ENCODE measurements at regions not wholly inside any gene's neighbourhood (a gene's known extent, or its start where the extent isn't known, plus 50 kb on each side); places are given as distances from the start of the nearest gene placed in this dataset.

DNA sequence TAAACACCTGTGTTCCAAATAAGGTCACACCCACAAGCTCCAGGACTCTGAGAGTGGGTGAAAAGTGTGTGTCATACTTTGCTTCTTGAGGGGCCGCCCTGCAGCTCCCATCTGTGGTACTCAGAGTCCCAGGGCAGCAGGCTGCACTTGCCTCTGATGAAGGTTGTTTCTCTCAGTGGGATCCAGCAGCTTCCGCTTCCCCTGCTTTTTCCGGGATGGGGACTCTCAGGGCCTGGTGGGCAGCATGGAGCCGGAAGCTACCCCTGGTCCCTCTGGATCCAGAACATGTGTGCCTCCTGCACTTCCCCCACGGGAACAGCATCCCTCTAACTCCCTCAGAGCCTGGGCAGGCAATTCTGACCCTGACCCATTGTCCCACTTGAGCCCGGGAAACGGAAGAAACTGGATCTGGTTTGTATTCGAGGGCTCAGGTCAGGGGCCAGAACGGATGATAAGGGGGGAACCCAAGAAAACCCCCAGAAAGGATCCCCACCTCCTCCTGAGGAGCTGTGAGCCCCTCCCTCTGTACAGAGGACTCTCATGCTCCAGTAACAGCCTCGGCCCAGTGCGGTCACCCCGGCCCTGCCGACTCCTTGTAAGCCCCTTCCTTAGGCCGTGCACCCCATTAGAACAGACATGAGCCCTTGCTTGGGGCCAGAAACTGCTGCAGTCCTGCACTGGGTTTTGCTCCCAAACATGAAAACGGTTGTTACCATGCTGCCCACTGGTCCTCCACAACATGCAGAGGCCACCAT is 189.5 kb upstream of the C1orf174 start:
- Mint-ChIP-seq H3K4me3 (no peak overlapping the region), H3K9me3 (no peaks in the 10 kb centered on the region), H3K27ac (no peak overlapping the region), H3K4me1 (ENCODE audit: low read depth in 2 of 2) (peaks cover 0 to 2% of the 10 kb centered on the region in 2 donors), H3K27me3 (peaks cover 42 to 69% of the 10 kb centered on the region in 2 donors), H3K36me3 (ENCODE audit: insufficient read depth) (peaks cover 3% of the 10 kb centered on the region)
- ATAC-seq (replicated peaks) (no peak), DNase-seq (no peak)

DNA sequence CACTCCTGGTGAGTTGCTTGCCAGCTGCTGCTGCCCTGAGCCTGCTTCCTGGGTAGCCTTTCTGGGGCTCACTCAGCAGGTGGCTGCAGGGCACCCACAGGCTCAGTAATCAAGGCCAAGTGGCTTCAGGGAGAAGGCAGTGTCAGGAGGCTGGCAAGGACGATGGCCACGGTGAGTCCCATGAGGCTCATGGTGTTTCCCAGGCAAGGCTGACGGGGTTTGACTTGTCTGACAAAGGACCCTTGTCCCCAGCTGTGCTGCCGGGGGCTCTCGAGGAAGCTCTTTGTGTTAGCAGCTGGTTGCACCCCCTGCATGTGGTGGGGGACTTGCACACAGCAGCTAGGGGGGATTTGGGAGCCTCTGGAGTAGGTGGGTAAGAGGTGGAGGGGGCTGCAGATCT is 190.5 kb upstream of the C1orf174 start:
- H3K4me1 Mint-ChIP-seq (ENCODE audit: low read depth in 2 of 2) = no peaks in the 10 kb centered on the region
- no peak overlapping the region for H3K27ac Mint-ChIP-seq
- no peak overlapping the region for H3K4me3 Mint-ChIP-seq
- peaks cover 35 to 64% of the 10 kb centered on the region in 2 donors for H3K27me3 Mint-ChIP-seq
- ATAC-seq (replicated peaks) = no peak
- H3K9me3 Mint-ChIP-seq = no peaks in the 10 kb centered on the region
- H3K36me3 Mint-ChIP-seq (ENCODE audit: insufficient read depth) = peaks cover 3% of the 10 kb centered on the region
- DNase-seq = no peak

DNA sequence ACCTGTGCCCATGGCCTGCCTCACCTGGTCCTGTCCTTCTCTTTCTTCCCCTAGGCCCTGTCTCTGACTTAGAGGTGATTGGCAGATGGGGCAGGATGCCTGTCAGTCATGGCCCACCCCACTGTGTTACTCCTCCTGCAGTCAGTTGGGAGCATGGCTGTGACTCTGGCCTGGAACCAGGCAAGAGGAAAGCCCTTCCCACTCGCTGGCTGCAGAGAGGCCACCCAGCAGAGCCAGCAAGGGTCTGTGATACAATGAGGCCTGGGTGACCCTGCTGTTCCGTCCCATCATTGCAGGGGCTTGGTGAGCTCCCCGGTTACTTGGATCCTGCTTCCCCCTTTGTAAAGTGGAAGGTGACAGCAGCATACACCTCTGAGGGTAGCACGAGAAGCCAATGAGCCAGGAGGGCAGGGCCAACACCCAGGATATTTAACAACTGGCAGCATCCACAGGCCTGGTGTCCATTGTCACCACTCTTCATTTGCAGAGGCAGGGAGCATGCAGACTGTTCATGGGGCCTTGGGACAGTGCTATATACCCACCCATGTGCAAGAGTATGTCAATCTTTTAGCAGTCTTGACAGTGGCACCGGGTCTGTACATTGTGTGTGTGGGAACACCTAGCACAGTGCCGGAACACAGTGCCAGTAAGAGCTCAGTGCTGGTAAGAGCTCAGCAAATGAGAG is 191.0 kb upstream of the C1orf174 start:
- no peaks in the 10 kb centered on the region for H3K4me1 Mint-ChIP-seq (ENCODE audit: low read depth in 2 of 2)
- no peak for ATAC-seq (replicated peaks)
- H3K27ac Mint-ChIP-seq = no peak overlapping the region
- no peak for DNase-seq
- H3K27me3 Mint-ChIP-seq = peaks cover 30 to 58% of the 10 kb centered on the region in 2 donors
- peaks cover 3% of the 10 kb centered on the region for H3K36me3 Mint-ChIP-seq (ENCODE audit: insufficient read depth)
- H3K9me3 Mint-ChIP-seq = no peaks in the 10 kb centered on the region
- H3K4me3 Mint-ChIP-seq = no peak overlapping the region

DNA sequence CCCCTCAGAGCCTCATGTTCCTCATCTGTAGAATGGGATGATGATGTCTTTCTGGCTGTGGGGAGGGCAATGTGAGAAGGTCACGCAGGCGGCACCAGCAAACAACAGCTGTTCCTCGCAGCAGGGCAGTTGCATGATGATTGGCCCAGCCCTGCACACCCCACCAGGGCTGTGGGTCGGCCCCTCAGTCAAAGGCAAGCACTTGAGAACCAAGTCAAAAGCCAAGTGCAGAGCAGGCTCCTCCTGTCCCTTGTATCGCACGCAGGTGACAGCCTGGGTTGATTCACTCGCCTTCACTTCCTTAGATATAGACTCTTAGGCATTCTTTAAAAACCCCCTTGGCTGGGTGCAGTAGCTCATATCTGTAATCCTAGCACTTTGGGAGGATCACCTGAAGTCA is 191.9 kb upstream of the C1orf174 start:
- DNase-seq (no peak), ATAC-seq (replicated peaks) (no peak)
- Mint-ChIP-seq H3K27ac (no peak overlapping the region), H3K9me3 (peaks cover 0 to 2% of the 10 kb centered on the region in 2 donors), H3K4me1 (ENCODE audit: low read depth in 2 of 2) (no peaks in the 10 kb centered on the region), H3K27me3 (peaks cover 27 to 51% of the 10 kb centered on the region in 2 donors), H3K36me3 (ENCODE audit: insufficient read depth) (peaks cover 3% of the 10 kb centered on the region), H3K4me3 (no peak overlapping the region)

DNA sequence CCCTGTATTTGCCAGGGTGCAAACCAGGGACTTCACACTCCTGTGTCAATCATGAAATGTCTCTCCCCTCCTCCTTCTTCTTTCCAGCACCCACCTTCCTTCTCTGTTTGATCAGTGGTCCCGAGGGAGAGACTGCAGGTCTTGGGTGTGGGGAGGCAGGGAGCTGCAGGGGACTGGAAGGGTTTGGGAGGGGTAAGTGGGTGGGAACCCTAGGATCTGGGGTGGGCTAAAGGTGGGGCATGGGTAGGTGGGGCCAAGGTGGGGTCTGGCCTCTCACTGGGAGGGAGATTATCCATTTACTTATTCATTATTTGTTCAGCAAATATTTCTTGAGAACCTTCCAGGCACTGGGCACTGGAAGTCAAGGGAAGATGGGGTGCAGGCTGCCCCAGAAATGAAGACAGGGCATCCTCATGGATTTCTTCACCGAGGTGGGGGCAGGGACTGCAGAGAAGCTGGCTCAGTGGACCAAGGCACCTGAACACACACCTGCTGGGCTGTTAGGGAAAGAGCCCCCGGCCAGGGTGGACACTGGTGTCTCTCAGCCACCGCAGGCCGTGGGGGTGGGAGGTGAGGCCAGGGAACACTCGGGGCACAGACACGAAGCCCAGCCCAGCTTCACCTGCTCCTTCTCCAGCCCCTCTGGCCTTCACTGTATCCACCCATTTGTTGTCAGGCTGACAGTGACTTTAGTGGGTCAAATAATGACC is 193.9 kb upstream of the C1orf174 start:
- Mint-ChIP-seq H3K9me3 (peaks cover 0 to 2% of the 10 kb centered on the region in 2 donors), H3K27ac (no peak overlapping the region), H3K27me3 (peaks cover 14 to 31% of the 10 kb centered on the region in 2 donors), H3K36me3 (ENCODE audit: insufficient read depth) (peaks cover 3% of the 10 kb centered on the region), H3K4me3 (no peak overlapping the region), H3K4me1 (ENCODE audit: low read depth in 2 of 2) (no peaks in the 10 kb centered on the region)
- ATAC-seq (replicated peaks) (no peak), DNase-seq (no peak)

DNA sequence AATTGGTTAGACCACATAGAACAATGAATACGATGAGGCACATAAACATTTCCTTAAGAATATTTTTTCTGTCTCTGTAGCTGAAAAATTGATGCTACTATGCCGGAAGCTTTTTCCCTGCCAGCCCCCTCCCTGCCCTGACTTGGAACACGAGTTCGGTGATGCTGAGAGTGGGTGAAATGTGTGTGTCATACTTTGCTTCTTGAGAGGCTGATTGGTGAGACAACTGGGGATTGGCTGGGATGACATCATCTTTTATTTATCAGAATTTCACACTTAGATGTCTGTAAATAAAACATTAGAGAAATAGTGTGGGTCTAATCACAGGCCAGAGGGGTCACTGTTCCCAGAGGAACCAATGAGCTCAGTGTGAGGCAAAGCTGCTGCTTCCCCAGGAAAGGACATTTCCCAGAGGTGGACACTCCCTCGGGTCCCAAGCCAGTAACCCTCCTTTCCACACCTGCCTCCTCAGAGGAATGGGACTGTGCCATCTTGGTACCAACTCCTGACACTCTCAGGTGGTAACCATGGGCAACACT is 195.4 kb upstream of the C1orf174 start:
- ATAC-seq (replicated peaks) = no peak

DNA sequence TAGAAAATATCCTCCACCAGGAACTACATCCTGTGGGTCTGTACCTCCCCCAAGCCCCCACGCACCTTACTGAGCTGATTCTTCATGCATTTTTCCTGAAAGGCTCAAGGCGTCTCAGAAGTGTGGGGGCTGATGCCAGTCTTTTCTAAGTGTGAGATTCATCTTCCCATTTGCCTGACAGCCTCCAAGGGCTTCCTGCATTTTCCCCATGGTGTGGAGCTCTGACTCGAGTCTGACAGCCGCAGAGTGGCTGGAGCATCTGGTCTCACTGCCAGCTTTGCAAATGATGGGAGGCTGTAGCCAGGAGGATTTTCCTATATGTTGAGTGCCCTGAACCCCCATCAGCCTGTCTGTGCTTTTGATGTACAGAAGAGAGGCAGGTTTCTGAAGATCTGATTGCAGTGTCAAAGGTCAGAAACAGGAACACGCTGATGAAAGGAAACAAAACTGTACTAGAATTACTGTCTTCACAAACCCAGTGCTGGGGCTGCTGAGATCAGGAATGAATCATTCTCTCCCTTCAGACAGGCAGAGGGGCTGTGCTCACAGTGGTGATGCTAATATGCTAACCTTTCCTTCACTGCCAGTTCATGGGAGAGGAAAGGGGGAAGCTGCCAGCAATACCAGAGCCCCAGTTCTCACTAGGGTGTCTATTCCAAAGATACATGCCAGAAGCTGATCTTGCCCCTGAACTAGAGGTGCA is 201.5 kb upstream of the C1orf174 start:
- Mint-ChIP-seq H3K4me1 (ENCODE audit: low read depth in 2 of 2) (no peaks in the 10 kb centered on the region), H3K4me3 (no peak overlapping the region), H3K27ac (no peak overlapping the region), H3K9me3 (peaks cover 0 to 1% of the 10 kb centered on the region in 2 donors), H3K27me3 (peaks cover 19 to 22% of the 10 kb centered on the region in 2 donors), H3K36me3 (ENCODE audit: insufficient read depth) (no peaks in the 10 kb centered on the region)
- ATAC-seq (replicated peaks) = no peak
- no peak for DNase-seq

More for the DNA sequence above, 195.4 kb upstream of the C1orf174 start:
- H3K36me3 Mint-ChIP-seq (ENCODE audit: insufficient read depth) = peaks cover 3% of the 10 kb centered on the region
- H3K4me1 Mint-ChIP-seq (ENCODE audit: low read depth in 2 of 2) = no peaks in the 10 kb centered on the region
- H3K4me3 Mint-ChIP-seq = no peak overlapping the region
- H3K9me3 Mint-ChIP-seq = peaks cover 0 to 2% of the 10 kb centered on the region in 2 donors
- H3K27me3 Mint-ChIP-seq = peaks cover 15 to 16% of the 10 kb centered on the region in 2 donors
- H3K27ac Mint-ChIP-seq = no peak overlapping the region
- no peak for DNase-seq

DNA sequence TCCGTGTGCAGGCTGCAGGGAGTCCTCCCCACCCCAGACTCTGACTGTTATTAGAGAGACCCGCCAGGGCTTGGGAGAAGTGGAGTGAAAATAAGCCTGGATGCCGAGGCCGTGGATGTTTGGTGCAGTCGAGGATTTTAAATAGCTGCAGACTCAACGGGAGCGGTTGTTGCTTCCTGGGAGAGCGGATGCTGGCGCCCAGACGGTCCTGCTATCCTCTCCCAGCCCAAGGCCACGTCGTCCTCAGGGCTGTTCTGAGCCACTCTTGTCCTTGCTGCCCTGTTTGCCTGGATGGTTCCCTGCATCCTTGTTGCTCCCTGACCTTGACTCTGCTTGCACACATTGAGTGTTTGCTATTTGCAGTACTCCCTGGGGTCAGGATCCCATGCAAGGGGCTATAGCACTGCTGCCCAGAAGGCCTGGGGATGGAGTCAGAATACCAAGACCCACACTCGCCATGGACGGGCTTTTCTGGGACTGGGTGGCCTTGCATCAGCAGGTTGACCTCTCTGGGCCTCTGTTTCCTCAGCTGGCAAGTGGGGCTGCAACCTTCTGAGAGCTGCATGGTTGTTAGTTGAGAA is 205.3 kb upstream of the C1orf174 start:
- no peak for DNase-seq
- Mint-ChIP-seq H3K9me3 (no peaks in the 10 kb centered on the region), H3K27ac (no peak overlapping the region), H3K4me1 (ENCODE audit: low read depth in 2 of 2) (no peaks in the 10 kb centered on the region), H3K36me3 (ENCODE audit: insufficient read depth) (no peaks in the 10 kb centered on the region), H3K27me3 (peaks cover 26 to 51% of the 10 kb centered on the region in 2 donors), H3K4me3 (no peak overlapping the region)
- ATAC-seq (replicated peaks) = no peak

DNA sequence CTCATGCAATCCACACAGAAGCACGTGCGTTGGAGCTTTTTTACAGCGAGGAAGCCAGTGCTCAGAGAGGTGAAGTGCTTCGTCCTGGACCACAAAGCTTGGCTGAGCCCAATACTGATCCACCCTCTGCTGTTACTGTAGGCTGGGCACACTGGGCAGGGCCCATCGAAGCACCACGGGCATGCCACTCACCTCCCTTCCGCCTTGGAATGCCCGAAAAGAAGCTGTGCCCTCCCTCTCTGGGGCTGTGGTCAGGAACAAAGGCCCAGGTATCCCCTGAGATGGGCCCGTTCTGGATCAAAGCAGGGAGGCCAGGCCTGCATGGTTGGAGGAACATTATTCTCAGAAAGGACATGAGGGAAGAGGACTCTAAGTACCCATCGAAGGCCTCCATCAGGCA is 206.7 kb upstream of the C1orf174 start:
- DNase-seq (no peak), ATAC-seq (replicated peaks) (no peak)
- Mint-ChIP-seq H3K4me3 (no peak overlapping the region), H3K4me1 (ENCODE audit: low read depth in 2 of 2) (no peaks in the 10 kb centered on the region), H3K27me3 (peaks cover 19 to 49% of the 10 kb centered on the region in 2 donors), H3K36me3 (ENCODE audit: insufficient read depth) (no peaks in the 10 kb centered on the region), H3K9me3 (no peaks in the 10 kb centered on the region), H3K27ac (no peak overlapping the region)

DNA sequence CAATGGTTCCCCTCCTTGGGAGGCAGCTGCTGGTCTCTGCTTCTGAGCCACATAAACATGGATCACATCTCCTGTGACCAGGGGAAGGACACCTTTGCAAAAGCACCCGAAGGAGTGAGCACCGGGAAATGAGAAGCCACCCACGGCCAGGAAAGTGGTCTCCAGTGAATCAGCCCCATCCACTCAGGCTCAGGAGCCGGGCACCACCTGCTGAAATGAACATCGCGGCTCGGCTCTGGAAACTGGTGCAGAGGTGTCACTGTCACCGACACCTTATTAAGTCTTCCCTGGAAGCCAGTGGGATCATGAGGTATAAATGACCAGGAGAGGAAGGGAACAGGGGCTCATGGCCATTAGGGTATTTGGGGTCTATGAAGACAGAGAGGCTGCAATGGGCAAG is 207.2 kb upstream of the C1orf174 start:
- ATAC-seq (replicated peaks) = no peak
- no peaks in the 10 kb centered on the region for H3K36me3 Mint-ChIP-seq (ENCODE audit: insufficient read depth)
- no peaks in the 10 kb centered on the region for H3K4me1 Mint-ChIP-seq (ENCODE audit: low read depth in 2 of 2)
- no peak overlapping the region for H3K27ac Mint-ChIP-seq
- H3K9me3 Mint-ChIP-seq = no peaks in the 10 kb centered on the region
- no peak overlapping the region for H3K4me3 Mint-ChIP-seq
- peaks cover 17 to 48% of the 10 kb centered on the region in 2 donors for H3K27me3 Mint-ChIP-seq
- no peak for DNase-seq

DNA sequence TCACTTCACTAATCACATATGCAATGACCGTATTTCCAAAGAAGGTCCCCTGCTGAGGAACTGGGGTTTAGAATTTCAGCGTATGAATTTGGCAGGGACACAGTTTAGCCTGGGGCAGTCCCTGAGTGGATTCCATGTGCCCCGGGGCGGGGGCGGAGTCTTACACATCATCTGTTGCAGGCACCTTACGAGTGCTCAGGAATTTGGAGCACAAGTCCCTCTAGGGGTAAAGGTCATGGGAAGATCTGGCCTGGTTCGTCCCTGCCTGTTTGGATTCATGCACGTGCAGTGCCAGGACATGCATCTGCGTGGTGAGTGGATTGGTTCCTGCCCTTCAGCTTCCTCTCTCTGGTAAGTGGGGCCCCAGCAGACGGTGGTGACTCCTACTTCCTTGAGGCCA is 208.3 kb upstream of the C1orf174 start:
- Mint-ChIP-seq H3K9me3 (no peaks in the 10 kb centered on the region), H3K27me3 (peaks cover 14 to 43% of the 10 kb centered on the region in 2 donors), H3K4me3 (no peak overlapping the region), H3K27ac (no peak overlapping the region), H3K36me3 (ENCODE audit: insufficient read depth) (no peaks in the 10 kb centered on the region), H3K4me1 (ENCODE audit: low read depth in 2 of 2) (no peaks in the 10 kb centered on the region)
- no peak for ATAC-seq (replicated peaks)
- no peak for DNase-seq

DNA sequence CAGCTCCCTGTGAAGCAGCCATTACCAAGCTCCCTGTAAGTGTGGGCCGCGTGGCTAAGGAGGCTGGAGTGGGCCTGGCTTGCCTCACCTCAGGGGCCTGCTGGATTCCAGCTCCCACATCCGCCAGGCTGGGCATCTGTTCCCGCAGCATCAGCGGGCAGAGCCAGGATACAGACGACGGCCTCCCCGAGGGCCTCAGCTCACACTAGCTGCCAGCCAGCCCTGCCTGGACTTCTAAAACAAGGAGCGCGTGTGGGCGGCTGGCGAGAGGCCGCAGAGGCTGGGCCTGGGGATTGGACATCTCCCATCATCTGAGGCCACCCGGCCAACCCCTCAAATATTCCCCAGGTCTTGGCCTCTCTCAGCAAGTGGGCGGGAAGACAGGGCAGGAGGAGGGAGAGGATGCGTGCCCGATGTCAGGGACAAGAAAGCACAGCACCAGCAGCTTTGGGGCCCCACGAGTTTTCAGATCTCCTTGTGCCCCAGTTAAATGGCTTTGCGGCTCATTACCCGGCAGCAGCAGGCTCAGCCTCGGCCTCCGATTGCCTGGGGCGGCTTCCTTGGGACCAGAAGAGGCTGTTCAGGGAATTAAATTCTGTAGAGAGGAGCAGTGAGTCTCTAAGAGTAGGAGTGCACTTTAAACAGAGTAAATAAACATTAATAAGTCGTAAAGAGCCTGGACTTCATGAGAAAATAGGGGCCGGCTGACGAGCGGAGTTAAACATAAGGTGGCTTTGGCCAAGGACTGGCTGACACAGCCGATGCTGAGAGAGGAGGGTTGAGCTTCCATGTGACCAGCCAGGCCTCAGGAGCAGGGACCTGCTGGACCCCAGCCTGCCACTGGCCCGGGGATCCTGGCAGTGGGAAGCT is 208.9 kb upstream of the C1orf174 start:
- H3K27ac Mint-ChIP-seq = no peak overlapping the region
- no peaks in the 10 kb centered on the region for H3K4me1 Mint-ChIP-seq (ENCODE audit: low read depth in 2 of 2)
- ATAC-seq (replicated peaks) (no peak), DNase-seq (no peak)
- no peaks in the 10 kb centered on the region for H3K9me3 Mint-ChIP-seq
- H3K4me3 Mint-ChIP-seq = no peak overlapping the region
- H3K27me3 Mint-ChIP-seq = peaks cover 14 to 43% of the 10 kb centered on the region in 2 donors
- no peaks in the 10 kb centered on the region for H3K36me3 Mint-ChIP-seq (ENCODE audit: insufficient read depth)

Measured in effector memory CD8-positive, alpha-beta T cell (primary cell).